HG03064 (cell line): ENCODE measurements at regions not wholly inside any gene's neighbourhood (a gene's known extent, or its start where the extent isn't known, plus 50 kb on each side); places are given as distances from the start of the nearest gene placed in this dataset.
"Not testable (repeated sequence)": the region's sequence is repeated elsewhere in the genome, so short reads cannot be mapped to it uniquely, and the experiment has no call there.

ENCODE experiments used
- ATAC-seq: cut with Tn5 transposase; IDR thresholded peaks from one replicate; pipeline ENCODE4 v1.9.1; 2021; ENCODE audit warnings: low read depth; ENCODE audit not compliant: unreplicated experiment

- ATAC-seq = no peak
Measured at GRCh38 chr2:226118471-226119429, 680.9 kb downstream of the IRS1 start.

DNA sequence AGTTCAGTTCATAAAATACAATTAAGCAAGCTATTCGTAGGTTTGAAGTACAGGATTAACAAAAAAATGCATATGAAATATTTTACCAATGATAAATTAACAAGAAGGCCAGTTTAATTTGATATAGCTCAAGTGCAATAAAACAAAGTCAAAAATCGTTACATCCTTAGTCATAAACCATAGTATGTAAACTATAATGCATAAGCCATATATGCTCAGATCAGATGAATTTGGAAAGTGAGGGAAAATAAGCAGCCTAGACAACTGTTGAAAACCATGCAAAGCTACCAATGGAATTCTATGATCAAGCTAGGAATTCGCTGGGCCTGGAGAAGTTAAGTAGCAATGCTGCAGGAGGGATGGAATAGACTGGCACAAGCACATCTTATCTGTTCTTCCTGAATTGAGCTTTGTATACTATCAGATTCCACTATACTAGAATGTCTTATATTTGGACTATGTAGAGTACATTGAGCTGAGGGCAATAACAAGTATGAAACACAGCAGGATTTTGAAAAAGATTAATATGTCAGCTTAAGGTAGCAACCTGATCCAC, 682.0 kb downstream of the IRS1 start:
- ATAC-seq = no peak

- no peak for ATAC-seq
Measured at GRCh38 chr2:226116346-226116745, 683.3 kb downstream of the IRS1 start.

- ATAC-seq = no peak
Measured at GRCh38 chr2:226115832-226116200, 683.8 kb downstream of the IRS1 start.

DNA sequence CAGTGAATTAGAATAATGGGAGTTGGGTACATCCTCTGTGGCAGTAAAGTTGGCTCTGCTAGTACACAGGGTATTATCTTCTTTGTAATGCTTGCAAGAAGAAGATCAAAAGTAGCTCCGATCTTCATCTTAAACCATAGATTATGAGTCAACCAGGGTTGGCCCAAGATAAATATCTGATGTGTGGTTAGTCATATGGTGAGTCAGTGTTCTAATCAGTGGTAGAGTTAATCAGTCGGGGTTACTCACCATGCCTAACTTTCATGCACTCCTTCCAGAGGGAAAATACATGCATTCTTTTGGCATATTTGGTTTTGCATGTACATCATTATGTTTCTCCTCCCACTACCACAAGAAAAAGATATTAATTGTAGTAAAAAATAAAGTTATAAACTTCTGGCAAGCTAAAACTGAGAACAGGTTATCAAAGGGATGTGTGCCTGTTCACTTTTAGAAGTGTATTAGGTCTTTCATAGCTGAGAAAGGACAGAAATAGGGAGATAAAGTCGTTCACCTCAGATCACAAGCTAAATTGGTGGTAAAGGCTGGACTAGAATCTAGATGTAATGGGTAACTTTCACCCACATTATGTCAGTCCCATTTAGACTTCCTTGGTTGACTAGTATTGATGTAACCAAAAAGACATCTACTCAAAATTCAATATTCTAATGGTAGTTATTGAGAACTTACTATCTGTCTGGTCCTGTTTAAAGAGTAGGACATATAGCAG, 684.4 kb downstream of the IRS1 start:
- no peak for ATAC-seq

DNA sequence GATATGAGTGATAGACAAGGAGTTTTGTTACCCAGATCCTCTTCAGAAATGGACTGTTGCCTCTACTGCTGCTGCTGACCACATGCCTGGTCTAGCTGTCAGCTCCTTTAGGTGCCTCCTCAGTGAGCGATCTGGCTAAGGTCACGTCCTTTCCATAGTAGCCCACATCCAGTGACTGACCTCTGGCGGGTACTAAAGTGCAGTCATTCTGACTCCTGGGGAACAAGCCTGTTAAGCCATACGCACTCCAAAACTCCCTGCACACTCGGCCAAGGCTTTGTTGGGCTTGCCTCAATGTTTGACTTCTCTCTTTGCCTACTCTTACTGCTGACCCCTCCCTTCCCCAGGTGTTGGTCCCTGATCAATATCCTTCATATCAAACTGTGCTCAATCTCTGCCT, 685.2 kb downstream of the IRS1 start:
- ATAC-seq = no peak

DNA sequence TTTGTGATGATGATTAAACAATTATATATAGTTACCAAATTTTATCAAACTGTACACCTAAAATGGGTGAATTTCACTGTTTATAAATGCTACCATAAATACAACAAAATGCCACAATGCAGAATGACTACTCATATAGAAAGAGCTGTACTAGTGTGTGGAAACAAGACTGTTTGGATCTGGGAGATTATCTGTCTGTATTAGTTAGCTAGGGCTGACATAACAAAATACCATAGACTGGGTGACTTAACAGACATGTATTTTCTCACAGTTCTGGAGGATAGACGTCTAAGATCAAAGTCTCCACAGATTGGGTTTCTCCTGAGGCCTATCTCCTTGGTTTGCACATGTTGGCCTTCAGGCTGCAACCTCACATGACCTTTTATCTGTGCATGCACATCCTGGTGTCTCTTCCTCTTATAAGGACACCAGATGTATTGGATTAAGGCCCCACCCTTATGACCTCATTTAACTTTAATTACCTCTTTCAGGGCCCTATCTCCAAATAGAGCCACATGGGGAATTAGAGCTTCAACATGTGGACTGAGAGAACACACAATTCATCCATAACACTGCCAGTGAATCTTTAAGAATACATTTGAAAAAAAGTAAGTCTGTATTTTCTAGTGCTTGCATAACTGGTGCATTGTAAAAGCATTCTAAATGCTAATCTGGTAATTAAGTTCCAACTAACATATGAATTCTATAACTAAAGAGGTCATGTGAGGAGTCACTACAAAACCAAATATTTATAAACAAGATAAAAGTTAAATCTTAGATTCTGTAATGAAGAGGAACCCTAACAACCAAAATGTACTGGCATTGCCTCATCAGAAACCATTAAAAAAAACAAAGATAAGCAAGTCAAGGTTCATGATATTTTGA, 699.6 kb downstream of the NYAP2 start:
- ATAC-seq = no peak

DNA sequence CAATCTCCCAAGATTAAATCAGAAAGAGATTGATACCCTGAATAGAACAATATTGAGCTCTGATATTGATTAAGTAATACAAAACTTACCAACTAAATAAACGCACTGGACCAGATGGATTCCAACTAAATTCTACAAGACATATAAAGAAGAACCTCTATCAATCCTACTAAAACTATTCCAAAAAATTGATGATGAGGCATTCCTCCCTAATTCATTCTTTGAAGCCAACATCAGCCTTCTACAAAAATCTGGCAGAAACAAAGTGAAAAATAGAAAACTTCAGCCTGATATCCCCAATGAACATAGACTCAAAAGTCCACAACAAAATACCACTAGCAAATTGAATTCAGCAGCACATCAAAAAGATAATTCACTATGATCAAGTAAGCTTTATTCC, 695.5 kb downstream of the NYAP2 start:
- no peak for ATAC-seq

- no peak for ATAC-seq
Measured at GRCh38 chr2:226093364-226093763, 693.9 kb downstream of the NYAP2 start.

DNA sequence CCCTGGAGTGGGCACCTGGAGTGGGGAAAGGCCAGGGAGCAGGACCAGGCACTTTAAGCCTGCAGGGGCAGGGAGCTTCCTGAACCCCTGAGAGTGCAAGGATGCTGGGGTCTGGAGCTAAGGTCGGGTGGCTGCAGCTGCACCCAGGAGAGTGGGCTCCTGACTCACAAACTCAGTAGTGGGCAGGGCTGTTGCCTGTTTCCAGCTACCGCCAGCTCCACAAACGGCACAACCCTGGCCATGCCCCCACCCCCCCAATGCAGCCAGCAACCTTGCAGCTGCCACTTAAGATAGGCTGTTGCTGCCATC, 688.8 kb downstream of the NYAP2 start:
- no peak for ATAC-seq

GRCh38 chr2:226087505-226088365, 688.2 kb downstream of the NYAP2 start:
- no peak for ATAC-seq

DNA sequence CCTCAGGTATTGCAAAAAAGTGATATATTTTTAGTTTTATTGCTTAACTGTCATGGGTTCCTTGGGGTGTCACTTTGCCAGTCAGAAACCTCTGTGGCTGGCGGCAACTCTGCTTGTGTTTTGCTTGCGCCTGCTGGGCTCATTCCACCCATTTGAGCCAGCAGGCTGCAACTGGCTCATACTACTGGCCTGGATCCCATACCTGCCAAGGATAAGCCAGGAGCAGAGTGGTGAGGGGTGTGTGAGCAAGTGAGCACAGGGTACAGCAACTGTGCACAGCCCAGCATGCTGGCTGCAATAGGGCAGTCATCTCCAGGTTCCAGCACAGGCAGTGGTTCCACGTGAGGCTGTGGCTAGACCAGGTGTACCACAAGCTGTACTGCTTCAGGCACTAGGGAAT, 687.5 kb downstream of the NYAP2 start:
- no peak for ATAC-seq

DNA sequence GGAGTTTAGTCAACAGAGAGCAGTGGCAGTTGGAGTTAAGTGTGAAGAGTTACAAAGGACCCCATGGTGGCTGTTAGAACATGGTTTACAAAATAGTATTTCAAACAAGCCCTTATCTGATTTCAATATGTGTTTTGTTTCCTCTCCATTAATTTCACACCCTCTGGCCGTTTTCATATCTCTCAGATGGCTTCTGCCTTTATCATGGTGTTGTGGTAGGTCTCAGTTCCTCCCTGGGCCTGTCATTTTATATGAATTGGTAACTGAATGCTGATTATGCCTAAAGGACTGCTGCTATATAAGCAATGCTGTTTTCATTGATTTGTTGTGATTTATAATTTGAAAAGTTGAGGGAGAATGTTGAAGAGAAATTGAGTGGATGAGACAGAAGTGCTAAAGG, 686.7 kb downstream of the NYAP2 start:
- ATAC-seq = no peak

- not testable (repeated sequence) for ATAC-seq
Measured at GRCh38 chr2:226085425-226085824, 685.9 kb downstream of the NYAP2 start.

DNA sequence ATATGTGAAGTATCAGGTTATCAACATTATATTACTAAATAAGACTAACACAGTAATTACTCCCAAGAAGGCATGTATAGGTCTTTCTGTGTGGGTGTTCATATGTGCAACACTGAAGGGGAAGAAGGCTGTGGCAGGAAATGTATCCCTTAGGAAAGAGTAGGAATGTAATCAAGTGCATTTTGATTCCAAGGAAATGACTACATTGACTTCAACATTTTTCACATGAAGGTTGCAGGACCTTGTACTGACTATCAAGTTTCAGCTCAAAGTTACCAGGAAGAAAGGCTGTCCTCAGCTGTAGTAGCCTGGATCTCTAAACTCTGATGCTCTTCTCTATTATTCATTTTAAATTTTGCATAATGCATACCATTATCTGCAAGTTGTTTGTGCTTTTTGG, 680.8 kb downstream of the NYAP2 start:
- ATAC-seq = no peak

- ATAC-seq = no peak
Measured at GRCh38 chr2:226079671-226080181, 680.2 kb downstream of the NYAP2 start.

DNA sequence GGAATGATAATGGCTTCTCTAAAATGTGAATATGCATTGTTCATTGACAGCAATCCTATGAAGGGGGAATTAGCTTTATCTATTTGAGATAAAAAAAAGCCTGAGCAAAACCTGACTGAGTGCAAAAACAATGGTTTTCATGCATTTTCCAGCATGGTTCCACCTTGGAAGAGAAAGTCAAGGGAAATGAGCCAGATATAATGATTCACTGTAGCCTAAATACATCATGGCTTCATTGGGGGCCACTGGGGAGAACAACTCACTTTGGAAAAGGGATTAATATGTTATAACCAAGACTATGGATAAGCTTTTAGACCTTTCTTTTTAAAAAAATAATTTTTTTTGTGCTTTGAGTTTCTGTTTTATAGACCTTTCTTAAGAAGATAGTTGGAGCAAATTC, 679.7 kb downstream of the NYAP2 start:
- ATAC-seq = no peak

GRCh38 chr2:226078666-226079065, 679.2 kb downstream of the NYAP2 start:
- ATAC-seq = no peak

GRCh38 chr2:226077841-226078240, 678.3 kb downstream of the NYAP2 start:
- no peak for ATAC-seq

GRCh38 chr2:226077031-226077430, 677.5 kb downstream of the NYAP2 start:
- ATAC-seq = no peak
